Hypothalamus (tissue), 51 donors: ENCODE measurements at regions not wholly inside any gene's neighbourhood (a gene's known extent, or its start where the extent isn't known, plus 50 kb on each side); places are given as distances from the start of the nearest gene placed in this dataset.

Experiments
- DNase-seq, 51 donors: peaks; one replicate each; lab custom pipeline; 2025; lab: John Stamatoyannopoulos, UW

- no peak for DNase-seq
Observed at GRCh38 chr3:67733269-67733950, 79.0 kb upstream of the SUCLG2 start.

GRCh38 chr3:67724434-67724833, 70.0 kb upstream of the SUCLG2 start:
- no peak for DNase-seq

GRCh38 chr3:67723863-67724262, 69.5 kb upstream of the SUCLG2 start:
- no peak for DNase-seq

DNA sequence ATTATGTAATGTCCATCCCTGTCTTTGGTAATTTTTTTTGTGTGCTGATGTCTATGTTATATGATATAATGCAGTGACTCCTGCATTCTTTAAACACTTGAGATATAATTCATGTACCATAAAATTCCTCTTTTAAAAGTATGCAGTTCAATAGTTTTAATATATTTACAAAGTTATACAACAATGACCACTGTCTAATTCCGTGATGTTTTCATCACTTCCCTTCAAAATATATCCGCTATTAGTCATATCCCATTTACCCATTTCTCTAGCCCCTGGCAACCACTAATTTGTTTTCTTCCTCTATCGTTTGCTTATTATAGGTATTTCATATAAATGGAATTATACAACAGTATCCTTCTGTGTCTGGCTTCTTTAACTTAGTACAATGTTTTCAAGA, 64.9 kb upstream of the SUCLG2 start:
- no peak for DNase-seq

DNA sequence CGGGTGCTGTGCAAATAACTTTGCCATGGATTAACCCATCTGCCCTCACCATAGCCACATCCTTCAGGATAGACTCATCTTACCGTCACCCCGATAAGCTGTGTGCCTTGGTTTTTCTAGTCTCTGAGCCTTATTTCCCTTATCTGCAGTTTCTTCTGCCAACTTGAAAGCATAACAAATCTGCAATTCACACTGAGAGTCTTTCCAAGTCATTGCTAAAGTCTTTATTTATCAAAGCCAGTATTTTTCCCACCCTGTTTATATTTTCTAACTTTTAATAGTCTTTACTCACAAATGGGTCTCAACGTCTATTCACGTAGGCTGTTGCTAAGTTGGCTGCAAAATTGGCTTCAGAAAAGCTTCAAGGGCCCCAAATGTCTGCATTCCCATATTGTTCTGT, 61.6 kb upstream of the SUCLG2 start:
- no peak for DNase-seq

- DNase-seq = no peak
Observed at GRCh38 chr3:67713764-67714469, 59.5 kb upstream of the SUCLG2 start.

- DNase-seq = no peak
Observed at GRCh38 chr3:67712259-67712658, 57.8 kb upstream of the SUCLG2 start.

DNA sequence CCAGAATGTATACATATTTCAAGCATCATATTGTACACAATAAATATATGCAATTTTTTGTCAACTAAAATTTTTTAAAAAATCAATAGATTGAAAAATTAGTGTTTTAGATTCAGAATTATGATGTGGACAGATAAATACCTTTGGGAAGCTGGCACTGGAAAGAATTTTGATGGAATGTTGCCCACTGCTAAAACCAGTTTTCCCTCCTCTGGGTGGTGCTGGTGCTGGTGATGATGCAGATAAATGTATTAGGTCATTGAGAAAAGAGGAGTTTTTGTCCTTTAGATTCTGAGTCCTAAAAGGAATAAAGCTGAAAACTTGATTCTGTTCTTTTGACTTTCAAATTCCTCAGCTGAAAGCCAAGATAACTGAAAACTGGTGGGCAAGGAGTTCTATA, 56.0 kb upstream of the SUCLG2 start:
- DNase-seq = no peak

DNA sequence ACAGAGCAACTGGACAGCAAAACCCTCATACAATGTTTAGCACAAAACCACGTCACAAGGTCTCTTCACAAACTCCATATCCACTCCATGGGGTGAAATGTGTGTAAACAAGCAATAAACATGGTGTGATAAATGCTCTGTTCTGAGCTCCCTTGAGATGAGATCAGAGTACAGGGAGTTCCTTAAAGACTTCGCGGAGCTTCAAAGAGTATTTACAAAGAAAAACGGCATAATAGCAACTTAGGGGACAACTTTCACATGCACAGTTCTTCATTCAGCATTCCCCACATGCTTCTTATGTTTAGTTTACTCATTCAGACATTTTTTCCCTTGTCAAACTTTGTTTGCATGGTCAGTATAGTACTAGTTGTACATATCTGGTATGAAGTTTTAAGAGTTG, 52.5 kb upstream of the SUCLG2 start:
- DNase-seq = no peak

- DNase-seq = no peak
Observed at GRCh38 chr3:67704322-67704721, 49.9 kb upstream of the SUCLG2 start.
